Liver (tissue), 8 donors: ENCODE measurements at regions not wholly inside any gene's neighbourhood (a gene's known extent, or its start where the extent isn't known, plus 50 kb on each side); places are given as distances from the start of the nearest gene placed in this dataset.
A peak's percentile ranks its signal among the peaks of the same experiment; 100 is the strongest.

Experiments used
- DNase-seq: peaks from one replicate; pipeline ENCODE4 v3.0.0-alpha.2; 2017; ENCODE audit warnings: low spot score
- H3K27ac ChIP-seq, 2 donors: one replicate each; pipeline ENCODE4 v1.7.0; 2013; ENCODE audit warnings: inconsistent platforms in 2 of 2, low read length in 2 of 2, control low read depth in 1 of 2, low read depth in 1 of 2, mild to moderate bottlenecking in 1 of 2
- H3K27me3 ChIP-seq, 4 donors: one replicate each; pipeline versions ENCODE4 v1.6.1 to v1.7.0; 2013; ENCODE audit warnings: low read length in 3 of 4, inconsistent platforms in 1 of 4, mild to moderate bottlenecking in 1 of 4, moderate library complexity in 1 of 4; ENCODE audit not compliant: control insufficient read depth in 4 of 4, insufficient read depth in 4 of 4
- H3K36me3 ChIP-seq, 4 donors: one replicate each; pipeline versions ENCODE4 v1.6.1 to v1.7.0; 2013; ENCODE audit warnings: low read length in 3 of 4, mild to moderate bottlenecking in 3 of 4, low read depth in 1 of 4, moderate library complexity in 1 of 4; ENCODE audit not compliant: control insufficient read depth in 4 of 4, insufficient read depth in 3 of 4
- H3K4me1 ChIP-seq, 4 donors: one replicate each; pipeline versions ENCODE4 v1.6.1 to v1.7.0; 2013; ENCODE audit warnings: low read length in 3 of 4, mild to moderate bottlenecking in 3 of 4, moderate library complexity in 1 of 4; ENCODE audit not compliant: control insufficient read depth in 4 of 4, insufficient read depth in 4 of 4
- H3K4me3 ChIP-seq, 3 donors: one replicate each; pipeline versions ENCODE4 v1.6.1 to v1.7.0; 2013; ENCODE audit warnings: low read length in 3 of 3, control low read depth in 1 of 3, low read depth in 1 of 3, mild to moderate bottlenecking in 1 of 3
- H3K9ac ChIP-seq, 2 donors: one replicate each; pipeline ENCODE4 v1.7.0; 2013; ENCODE audit warnings: low read length in 2 of 2, mild to moderate bottlenecking in 2 of 2, moderate library complexity in 2 of 2, control low read depth in 1 of 2, low read depth in 1 of 2
- H3K9me3 ChIP-seq, 4 donors: one replicate each; pipeline versions ENCODE4 v1.6.1 to v1.7.0; 2013; ENCODE audit warnings: low read length in 3 of 4; ENCODE audit not compliant: control insufficient read depth in 4 of 4
- ATF3 ChIP-seq: IDR thresholded peaks from 2 replicates; pipeline ENCODE4 v1.6.1; 2016; ENCODE audit warnings: antibody characterized with exemption
- CTCF ChIP-seq: fragments of 150-350 bp; IDR thresholded peaks from 2 replicates; pipeline ENCODE4 v1.5.1; 2017; ENCODE audit warnings: improper control_type of control experiment, low read depth, low read length; ENCODE audit not compliant: missing input control
- EGR1 ChIP-seq, 2 donors: IDR thresholded peaks; 2 replicates each; pipeline ENCODE4 v1.6.1; 2016 to 2018; ENCODE audit warnings: antibody characterized with exemption in 2 of 2, low read depth in 2 of 2
- FOXA1 ChIP-seq: IDR thresholded peaks from 2 replicates; pipeline ENCODE4 v1.6.1; 2016; ENCODE audit warnings: antibody characterized with exemption
- FOXA2 ChIP-seq: IDR thresholded peaks from 2 replicates; pipeline ENCODE4 v1.6.1; 2016; ENCODE audit warnings: antibody characterized with exemption
- GABPA ChIP-seq, 2 donors: IDR thresholded peaks in 1 of 2; conservative IDR thresholded peaks in 1 of 2; 2 replicates each; pipeline ENCODE4 v1.6.1; 2016; ENCODE audit warnings: antibody characterized with exemption in 2 of 2, mild to moderate bottlenecking in 1 of 2, moderate library complexity in 1 of 2
- HNF4A ChIP-seq, 2 donors: conservative IDR thresholded peaks; 2 replicates each; pipeline ENCODE4 v1.6.1; 2016; ENCODE audit warnings: antibody characterized with exemption in 2 of 2, mild to moderate bottlenecking in 2 of 2
- HNF4G ChIP-seq: IDR thresholded peaks from 2 replicates; pipeline ENCODE4 v1.6.1; 2016; ENCODE audit warnings: antibody characterized with exemption
- JUND ChIP-seq, 2 donors: IDR thresholded peaks; 2 replicates each; pipeline ENCODE4 v1.6.1; 2016; ENCODE audit warnings: antibody characterized with exemption in 2 of 2
- NR2F2 ChIP-seq: IDR thresholded peaks from 2 replicates; pipeline ENCODE4 v1.6.1; 2016; ENCODE audit warnings: antibody characterized with exemption
- RAD21 ChIP-seq, 2 donors: IDR thresholded peaks; 2 replicates each; pipeline ENCODE4 v1.6.1; 2016; ENCODE audit warnings: antibody characterized with exemption in 2 of 2, mild to moderate bottlenecking in 2 of 2
- RXRA ChIP-seq, 2 donors: IDR thresholded peaks; 2 replicates each; pipeline ENCODE4 v1.6.1; 2017 to 2018; ENCODE audit warnings: antibody characterized with exemption in 2 of 2, mild to moderate bottlenecking in 1 of 2
- SP1 ChIP-seq: IDR thresholded peaks from 2 replicates; pipeline ENCODE4 v1.6.1; 2018; ENCODE audit warnings: antibody characterized with exemption, mild to moderate bottlenecking
- TAF1 ChIP-seq: conservative IDR thresholded peaks from 2 replicates; pipeline ENCODE4 v1.6.1; 2016; ENCODE audit warnings: antibody characterized with exemption, mild to moderate bottlenecking
- YY1 ChIP-seq: IDR thresholded peaks from 2 replicates; pipeline ENCODE4 v1.6.1; 2016; ENCODE audit warnings: antibody characterized with exemption, mild to moderate bottlenecking
- ZBTB33 ChIP-seq: IDR thresholded peaks from 2 replicates; pipeline ENCODE4 v1.6.1; 2016; ENCODE audit warnings: antibody characterized with exemption
- WGBS: extraction: QIAGEN DNeasy Blood & Tissue Kit; methylation state at CpG from one replicate; pipeline ENCODE4 v1.1.7; 2013; 5-methylcytosine and 5-hydroxymethylcytosine counted together
- TF ChIP-seq, protein P1 (sequence below): IDR thresholded peaks from 2 replicates; pipeline ENCODE4 v1.6.1; 2016; ENCODE audit warnings: antibody characterized with exemption, mild to moderate bottlenecking
- TF ChIP-seq, protein P2 (sequence below): IDR thresholded peaks from 2 replicates; pipeline ENCODE4 v1.6.1; 2016; ENCODE audit warnings: antibody characterized with exemption
- donor health status: healthy.
- donor health status: healthy.
- donor health status: healthy.
- donor health status: healthy.
- donor health status: healthy.

DNA sequence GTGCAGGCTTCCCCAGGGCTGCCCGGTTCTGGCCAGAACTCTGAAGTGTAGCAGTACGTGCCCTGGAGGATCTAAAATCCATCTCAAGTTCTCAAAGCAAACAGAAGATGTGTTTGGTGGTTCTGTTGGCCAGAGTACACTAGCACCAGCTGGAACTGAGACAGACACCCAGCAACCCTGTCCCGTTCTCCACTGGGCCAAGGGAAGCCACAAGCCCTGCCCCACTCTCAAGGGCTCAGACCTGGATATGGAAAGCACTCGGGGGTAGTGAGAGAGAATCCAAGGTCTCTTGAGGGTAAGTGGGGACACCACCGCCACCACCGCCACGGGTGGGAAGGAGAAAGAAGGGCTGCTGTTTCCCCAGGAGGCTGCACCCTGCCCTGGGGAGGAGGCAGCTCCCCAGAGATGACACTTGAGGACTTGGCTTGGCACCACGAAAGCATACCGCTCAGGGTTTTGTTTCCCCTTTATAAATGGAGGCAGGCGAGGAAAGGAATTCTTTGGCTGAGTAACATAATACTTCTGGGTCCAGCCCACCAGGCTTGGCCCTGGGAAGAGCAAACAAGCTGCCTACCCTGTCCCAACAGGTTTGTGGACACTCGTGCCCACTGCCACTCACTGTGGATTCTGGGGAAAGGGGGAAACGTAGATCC is 56.1 kb upstream of the POU2AF1 start:
- TF ChIP-seq EGR1 (IDR thresholded peaks at IDR 0.05; ENCODE audit: low read depth in 2 of 2): no peak
- TF ChIP-seq NR2F2: no peak
- TF ChIP-seq SP1: no peak
- TF ChIP-seq TAF1: no peak
- no peak for TF ChIP-seq FOXA2
- H3K27me3 ChIP-seq: no peaks in the 10 kb centered on the region
- 93% methylated on average over 12 of the region's 12 CpGs for WGBS

DNA sequence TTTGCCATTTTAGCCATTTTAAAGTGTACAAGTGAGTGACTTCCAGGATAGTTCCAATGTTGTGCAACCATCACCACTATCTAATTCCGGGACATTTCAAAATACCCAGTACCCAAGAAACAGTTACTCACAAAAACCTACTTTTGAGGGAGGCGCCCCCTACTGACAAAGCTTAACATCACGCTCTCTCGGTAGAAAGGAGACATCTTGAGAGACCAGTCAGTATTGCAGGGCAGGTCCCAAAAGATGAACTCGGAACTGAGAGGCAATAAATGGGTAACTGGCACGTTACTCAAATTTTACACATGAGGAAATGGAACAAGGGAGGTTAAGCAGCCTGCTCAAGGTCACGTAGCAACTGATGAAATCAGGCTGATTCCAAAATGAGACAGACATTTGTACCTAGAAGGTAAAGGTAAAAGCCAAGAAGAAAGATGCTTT is 50.0 kb upstream of the POU2AF1 start:
- H3K27ac ChIP-seq: no peak overlapping the region
- no peaks in the 10 kb centered on the region for H3K27me3 ChIP-seq
- no peak overlapping the region for H3K9ac ChIP-seq
- H3K36me3 ChIP-seq: no peaks in the 10 kb centered on the region
- H3K4me1 ChIP-seq: no peaks in the 10 kb centered on the region
- 30% methylated on average over 7 of the region's 7 CpGs for WGBS
- no peak overlapping the region for H3K4me3 ChIP-seq
- DNase-seq: no peak
- no peak for TF ChIP-seq GABPA (IDR thresholded peaks at IDR 0.05 in 1 of 2, conservative IDR thresholded peaks at IDR 0.05 in 1 of 2)
- no peak for TF ChIP-seq NR2F2
- TF ChIP-seq, protein P1, sequence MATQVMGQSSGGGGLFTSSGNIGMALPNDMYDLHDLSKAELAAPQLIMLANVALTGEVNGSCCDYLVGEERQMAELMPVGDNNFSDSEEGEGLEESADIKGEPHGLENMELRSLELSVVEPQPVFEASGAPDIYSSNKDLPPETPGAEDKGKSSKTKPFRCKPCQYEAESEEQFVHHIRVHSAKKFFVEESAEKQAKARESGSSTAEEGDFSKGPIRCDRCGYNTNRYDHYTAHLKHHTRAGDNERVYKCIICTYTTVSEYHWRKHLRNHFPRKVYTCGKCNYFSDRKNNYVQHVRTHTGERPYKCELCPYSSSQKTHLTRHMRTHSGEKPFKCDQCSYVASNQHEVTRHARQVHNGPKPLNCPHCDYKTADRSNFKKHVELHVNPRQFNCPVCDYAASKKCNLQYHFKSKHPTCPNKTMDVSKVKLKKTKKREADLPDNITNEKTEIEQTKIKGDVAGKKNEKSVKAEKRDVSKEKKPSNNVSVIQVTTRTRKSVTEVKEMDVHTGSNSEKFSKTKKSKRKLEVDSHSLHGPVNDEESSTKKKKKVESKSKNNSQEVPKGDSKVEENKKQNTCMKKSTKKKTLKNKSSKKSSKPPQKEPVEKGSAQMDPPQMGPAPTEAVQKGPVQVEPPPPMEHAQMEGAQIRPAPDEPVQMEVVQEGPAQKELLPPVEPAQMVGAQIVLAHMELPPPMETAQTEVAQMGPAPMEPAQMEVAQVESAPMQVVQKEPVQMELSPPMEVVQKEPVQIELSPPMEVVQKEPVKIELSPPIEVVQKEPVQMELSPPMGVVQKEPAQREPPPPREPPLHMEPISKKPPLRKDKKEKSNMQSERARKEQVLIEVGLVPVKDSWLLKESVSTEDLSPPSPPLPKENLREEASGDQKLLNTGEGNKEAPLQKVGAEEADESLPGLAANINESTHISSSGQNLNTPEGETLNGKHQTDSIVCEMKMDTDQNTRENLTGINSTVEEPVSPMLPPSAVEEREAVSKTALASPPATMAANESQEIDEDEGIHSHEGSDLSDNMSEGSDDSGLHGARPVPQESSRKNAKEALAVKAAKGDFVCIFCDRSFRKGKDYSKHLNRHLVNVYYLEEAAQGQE: no peak
- no peak for TF ChIP-seq FOXA2
- peak; percentile 13 for TF ChIP-seq HNF4G
- no peak for TF ChIP-seq YY1
- peak; percentile 31 to 46 for TF ChIP-seq RXRA (IDR thresholded peaks at IDR 0.05)
- TF ChIP-seq ZBTB33: no peak
- peak; percentile 26 to 70 for TF ChIP-seq HNF4A (conservative IDR thresholded peaks at IDR 0.05)
- peak; percentile 65 for TF ChIP-seq CTCF
- TF ChIP-seq, protein P2, sequence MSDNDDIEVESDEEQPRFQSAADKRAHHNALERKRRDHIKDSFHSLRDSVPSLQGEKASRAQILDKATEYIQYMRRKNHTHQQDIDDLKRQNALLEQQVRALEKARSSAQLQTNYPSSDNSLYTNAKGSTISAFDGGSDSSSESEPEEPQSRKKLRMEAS: peak; percentile 37
- TF ChIP-seq JUND (IDR thresholded peaks at IDR 0.05): peak in 1 of 2 donors; percentile 56
- no peak for TF ChIP-seq SP1
- peak; percentile 29 for TF ChIP-seq ATF3
- no peak for TF ChIP-seq EGR1 (IDR thresholded peaks at IDR 0.05; ENCODE audit: low read depth in 2 of 2)
- TF ChIP-seq TAF1: no peak
- no peak for TF ChIP-seq FOXA1
- peak; percentile 87 to 93 for TF ChIP-seq RAD21 (IDR thresholded peaks at IDR 0.05)
- H3K9me3 ChIP-seq: no peaks in the 10 kb centered on the region

More for the DNA sequence above, 56.1 kb upstream of the POU2AF1 start:
- Histone ChIP-seq H3K4me3 (no peak overlapping the region), H3K36me3 (no peaks in the 10 kb centered on the region), H3K9ac (no peak overlapping the region), H3K4me1 (no peaks in the 10 kb centered on the region), H3K9me3 (no peaks in the 10 kb centered on the region), H3K27ac (no peak overlapping the region)
- no peak for DNase-seq
